ENCODE measurements at regions not wholly inside any gene's neighbourhood (a gene's known extent, or its start where the extent isn't known, plus 50 kb on each side); places are given as distances from the start of the nearest gene placed in this dataset.

GRCh38 chr3:117887031-117887430 is 1147.6 kb downstream of the IGSF11 start:
- peaks cover 17% of the 10 kb centered on the region for H3K4me1 ChIP-seq (ENCODE audit: low read length)
- no peaks in the 10 kb centered on the region for H4K20me1 ChIP-seq (ENCODE audit: insufficient read depth, low read length)
- no peak for TF ChIP-seq CTCF (IDR thresholded peaks at IDR 0.05; ENCODE audit: low read depth, low read length)
- no peak for TF ChIP-seq EZH2phosphoT487 (IDR thresholded peaks at IDR 0.05; ENCODE audit: low read depth)
- no peak overlapping the region for H2AFZ ChIP-seq (ENCODE audit: low read depth, low read length)
- H3K9me3 ChIP-seq (ENCODE audit: insufficient read depth, low read length) = no peaks in the 10 kb centered on the region
- no peaks in the 10 kb centered on the region for H3K79me2 ChIP-seq (ENCODE audit: low read length)
- no peak overlapping the region for H3K4me2 ChIP-seq (ENCODE audit: low read length)
- no peaks in the 10 kb centered on the region for H3K36me3 ChIP-seq (replicated peaks; ENCODE audit: low read depth, low read length)
- no peak overlapping the region for H3K27ac ChIP-seq (ENCODE audit: low read length)
- no peaks in the 10 kb centered on the region for H3K27me3 ChIP-seq (ENCODE audit: low read depth, low read length)
- no peak overlapping the region for H3K9ac ChIP-seq (ENCODE audit: low read length)
- no peak overlapping the region for H3K4me3 ChIP-seq (ENCODE audit: low read length)

- Histone ChIP-seq H3K27me3 (ENCODE audit: low read depth, low read length) (no peaks in the 10 kb centered on the region), H3K36me3 (replicated peaks; ENCODE audit: low read depth, low read length) (no peaks in the 10 kb centered on the region), H3K9me3 (ENCODE audit: insufficient read depth, low read length) (no peaks in the 10 kb centered on the region), H4K20me1 (ENCODE audit: insufficient read depth, low read length) (no peaks in the 10 kb centered on the region), H3K79me2 (ENCODE audit: low read length) (no peaks in the 10 kb centered on the region), H3K27ac (ENCODE audit: low read length) (no peak overlapping the region), H2AFZ (ENCODE audit: low read depth, low read length) (no peak overlapping the region), H3K9ac (ENCODE audit: low read length) (no peak overlapping the region), H3K4me3 (ENCODE audit: low read length) (no peak overlapping the region), H3K4me1 (ENCODE audit: low read length) (peaks cover 17% of the 10 kb centered on the region), H3K4me2 (ENCODE audit: low read length) (no peak overlapping the region)
- no peak for TF ChIP-seq EZH2phosphoT487 (IDR thresholded peaks at IDR 0.05; ENCODE audit: low read depth)
- no peak for TF ChIP-seq CTCF (IDR thresholded peaks at IDR 0.05; ENCODE audit: low read depth, low read length)
Measured at GRCh38 chr3:117887901-117888300, 1146.7 kb downstream of the IGSF11 start.

- Histone ChIP-seq H3K27ac (ENCODE audit: low read length) (no peak overlapping the region), H3K4me3 (ENCODE audit: low read length) (no peak overlapping the region), H3K36me3 (replicated peaks; ENCODE audit: low read depth, low read length) (no peaks in the 10 kb centered on the region), H3K4me1 (ENCODE audit: low read length) (no peaks in the 10 kb centered on the region), H3K4me2 (ENCODE audit: low read length) (no peak overlapping the region), H3K9ac (ENCODE audit: low read length) (no peak overlapping the region), H2AFZ (ENCODE audit: low read depth, low read length) (no peak overlapping the region), H3K9me3 (ENCODE audit: insufficient read depth, low read length) (no peaks in the 10 kb centered on the region), H4K20me1 (ENCODE audit: insufficient read depth, low read length) (no peaks in the 10 kb centered on the region), H3K27me3 (ENCODE audit: low read depth, low read length) (no peaks in the 10 kb centered on the region), H3K79me2 (ENCODE audit: low read length) (no peaks in the 10 kb centered on the region)
- no peak for TF ChIP-seq CTCF (IDR thresholded peaks at IDR 0.05; ENCODE audit: low read depth, low read length)
- TF ChIP-seq EZH2phosphoT487 (IDR thresholded peaks at IDR 0.05; ENCODE audit: low read depth) = no peak
Measured at GRCh38 chr3:117892431-117892841, 1142.2 kb downstream of the IGSF11 start.

GRCh38 chr3:117893001-117893400 is 1141.6 kb downstream of the IGSF11 start:
- Histone ChIP-seq H3K27me3 (ENCODE audit: low read depth, low read length) (no peaks in the 10 kb centered on the region), H3K4me1 (ENCODE audit: low read length) (no peaks in the 10 kb centered on the region), H3K9ac (ENCODE audit: low read length) (no peak overlapping the region), H3K4me2 (ENCODE audit: low read length) (no peak overlapping the region), H4K20me1 (ENCODE audit: insufficient read depth, low read length) (no peaks in the 10 kb centered on the region), H3K79me2 (ENCODE audit: low read length) (no peaks in the 10 kb centered on the region), H3K27ac (ENCODE audit: low read length) (no peak overlapping the region), H3K4me3 (ENCODE audit: low read length) (no peak overlapping the region), H3K36me3 (replicated peaks; ENCODE audit: low read depth, low read length) (no peaks in the 10 kb centered on the region), H2AFZ (ENCODE audit: low read depth, low read length) (no peak overlapping the region), H3K9me3 (ENCODE audit: insufficient read depth, low read length) (no peaks in the 10 kb centered on the region)
- TF ChIP-seq EZH2phosphoT487 (IDR thresholded peaks at IDR 0.05; ENCODE audit: low read depth) (no peak), CTCF (IDR thresholded peaks at IDR 0.05; ENCODE audit: low read depth, low read length) (no peak)

All from OCI-LY3 (cell line).